NCI-H2081 (cell line): ENCODE measurements at regions not wholly inside any gene's neighbourhood (a gene's known extent, or its start where the extent isn't known, plus 50 kb on each side); places are given as distances from the start of the nearest gene placed in this dataset.
"Not testable (repeated sequence)": the region's sequence is repeated elsewhere in the genome, so short reads cannot be mapped to it uniquely, and the experiment has no call there.

ENCODE experiments used
- DNase-seq, 2 experiments: peaks; one replicate each; lab custom pipeline; 2025; lab: John Stamatoyannopoulos, UW

DNA sequence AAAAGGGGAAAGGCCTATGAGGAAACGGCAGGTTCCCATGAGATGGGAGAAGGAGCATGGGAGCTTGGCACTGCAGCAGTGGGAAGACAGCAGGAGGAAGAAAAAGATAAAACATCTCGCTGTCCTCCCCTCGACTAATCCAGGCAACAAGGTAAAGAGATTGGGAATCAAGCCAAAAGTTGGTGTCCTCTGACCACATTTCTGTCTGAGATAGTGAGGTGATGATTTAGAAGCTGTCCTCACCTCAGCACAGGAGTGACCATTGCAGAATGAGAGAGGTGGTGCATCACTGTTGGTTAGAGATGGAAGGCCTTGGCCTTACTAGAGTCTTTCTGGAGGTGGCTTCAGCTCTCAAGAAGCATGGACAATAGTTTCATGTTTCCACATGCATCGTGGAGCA, 226.6 kb upstream of the CCDC54 start:
- no peak for DNase-seq

DNA sequence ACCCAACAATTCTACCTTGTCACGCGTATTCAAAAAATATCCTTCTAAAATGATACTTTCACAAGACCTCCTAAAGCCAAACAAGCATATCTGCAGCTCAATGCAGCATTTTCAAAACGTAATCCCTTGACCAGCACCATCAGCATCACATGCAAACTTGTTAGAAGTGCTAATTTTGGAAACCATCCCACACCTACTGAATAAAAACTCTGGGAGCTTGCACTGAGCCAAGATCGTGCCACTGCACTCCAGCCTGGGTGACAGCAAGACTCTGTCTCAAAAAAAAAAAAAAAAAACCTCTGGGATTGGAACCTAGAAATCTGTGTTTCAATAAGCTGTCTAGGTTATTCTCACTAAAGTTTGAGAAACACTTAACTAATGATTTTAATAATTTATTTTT, 223.3 kb upstream of the CCDC54 start:
- DNase-seq, result no peak

DNA sequence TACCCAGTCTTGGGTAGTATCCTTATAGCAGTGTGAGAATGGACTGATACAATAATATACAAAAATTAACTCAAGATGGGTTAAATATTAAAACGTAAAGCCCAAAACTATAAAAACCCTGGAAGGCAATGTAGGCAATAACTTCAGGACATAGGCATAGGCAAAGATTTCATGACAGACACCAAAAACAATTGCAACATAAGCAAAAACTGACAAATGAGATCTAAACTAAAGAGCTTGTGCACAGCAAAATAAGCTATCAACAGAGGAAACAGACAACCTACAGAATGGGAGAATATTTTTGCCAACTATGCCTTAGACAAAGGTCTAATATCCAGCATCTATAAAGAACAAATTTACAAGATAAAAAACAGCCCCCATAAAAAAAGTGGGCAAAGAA, 204.8 kb upstream of the CCDC54 start:
- no peak for DNase-seq

- no peak for DNase-seq
Measured at GRCh38 chr3:107184375-107184774, 192.9 kb upstream of the CCDC54 start.

GRCh38 chr3:107188262-107188661, 189.0 kb upstream of the CCDC54 start:
- DNase-seq, result no peak

DNA sequence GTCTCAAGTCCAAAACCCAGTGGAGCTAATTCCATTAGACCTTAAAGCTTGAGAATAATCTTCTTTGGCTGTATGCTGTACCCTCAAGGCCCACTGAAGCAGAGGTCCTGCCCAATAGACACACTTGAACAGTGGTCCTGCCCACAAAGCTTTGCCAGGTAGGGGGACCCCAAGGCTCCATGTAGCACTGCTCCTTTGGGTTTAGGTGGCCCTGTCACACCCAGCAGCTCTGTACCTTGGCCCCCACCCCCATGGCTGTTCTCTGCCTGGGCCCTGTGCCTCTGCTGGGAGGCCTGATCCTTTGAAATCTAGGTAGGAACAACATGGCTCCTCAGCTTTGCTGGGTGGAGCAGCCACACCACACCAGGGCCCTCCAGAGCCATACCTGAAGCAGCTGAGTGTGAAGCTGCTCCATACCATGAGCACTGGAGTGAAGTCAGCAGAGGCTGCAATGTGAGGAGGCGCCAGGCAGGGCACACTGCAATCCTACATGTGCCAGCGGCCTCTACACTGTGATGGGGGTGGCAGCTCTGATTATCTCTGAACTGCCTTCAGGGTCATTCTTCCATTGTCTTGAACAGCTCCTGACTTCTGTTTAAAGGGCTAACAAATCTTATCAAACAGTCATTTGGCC, 188.0 kb upstream of the CCDC54 start:
- no peak for DNase-seq

GRCh38 chr3:107193116-107193515, 184.1 kb upstream of the CCDC54 start:
- DNase-seq, result no peak

DNA sequence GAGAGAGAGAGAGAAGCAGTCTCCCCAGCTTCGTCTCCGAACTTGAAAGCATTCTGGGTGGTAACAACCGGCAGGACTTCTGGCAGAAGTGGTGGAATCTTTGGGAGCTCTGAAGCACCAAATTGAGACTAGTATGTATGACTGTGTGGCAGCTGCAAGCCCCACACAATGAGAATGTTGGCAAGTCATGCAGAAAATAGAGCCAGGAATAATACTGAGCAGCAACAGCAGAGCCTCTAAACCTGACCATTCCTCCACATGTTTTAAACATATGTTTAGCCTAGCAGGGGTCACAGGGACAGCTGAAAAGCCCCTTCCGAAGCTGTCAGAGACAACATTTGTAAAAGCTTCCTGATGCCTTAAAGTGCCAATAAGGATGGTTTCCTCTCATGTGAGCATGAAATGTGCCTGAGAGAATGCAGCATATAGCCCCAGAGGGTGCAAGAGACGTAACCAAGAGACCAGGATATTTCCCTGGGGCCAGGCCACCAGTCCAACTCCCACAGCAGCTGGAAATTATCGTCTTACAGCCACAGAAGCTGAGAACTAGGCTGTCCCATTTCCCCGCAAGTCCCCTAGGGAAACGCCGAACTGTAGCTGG, 178.6 kb upstream of the CCDC54 start:
- DNase-seq, result no peak

DNA sequence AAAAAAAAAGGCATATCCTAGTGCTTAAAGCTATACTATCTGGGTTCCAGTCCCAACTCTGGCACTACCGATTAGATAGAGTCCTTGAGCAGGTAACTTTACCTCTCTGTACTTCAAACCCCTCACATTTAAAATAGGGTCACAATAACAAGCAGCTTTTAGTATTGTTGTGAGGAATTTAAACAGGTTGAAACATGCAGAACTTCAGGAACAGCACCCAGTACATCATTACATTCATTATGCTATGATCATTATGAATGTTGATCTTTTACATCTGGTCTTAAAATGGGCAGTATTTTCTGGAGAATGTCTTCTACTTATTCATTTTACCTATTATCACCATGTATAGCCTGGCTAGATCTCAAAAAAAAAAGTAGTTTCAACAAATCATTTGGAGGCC, 176.1 kb upstream of the CCDC54 start:
- no peak for DNase-seq

- DNase-seq, result not testable (repeated sequence)
Measured at GRCh38 chr3:107202885-107203284, 174.4 kb upstream of the CCDC54 start.

GRCh38 chr3:107204121-107204520, 173.1 kb upstream of the CCDC54 start:
- no peak for DNase-seq

GRCh38 chr3:107205358-107205757, 171.9 kb upstream of the CCDC54 start:
- DNase-seq, result no peak

DNA sequence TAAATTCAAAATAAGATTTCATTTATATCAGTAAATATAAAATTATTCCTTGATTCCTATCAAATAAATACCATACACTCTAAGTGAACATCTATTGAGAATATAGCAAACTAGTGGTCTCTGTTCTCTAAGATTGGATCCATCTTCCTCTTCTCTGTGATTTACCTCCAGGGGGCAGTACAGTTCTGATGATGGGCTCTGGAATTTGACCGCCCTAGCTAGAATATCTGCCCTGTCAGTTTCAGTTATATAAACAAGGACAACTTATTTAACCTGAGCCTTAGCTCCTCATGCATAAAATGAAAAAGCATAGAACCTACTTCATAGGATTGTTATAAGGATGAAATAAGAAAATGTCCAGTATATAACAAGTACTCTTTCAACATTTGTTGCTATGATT, 171.1 kb upstream of the CCDC54 start:
- DNase-seq, result peak in 1 of 2 experiments; percentile 10

DNA sequence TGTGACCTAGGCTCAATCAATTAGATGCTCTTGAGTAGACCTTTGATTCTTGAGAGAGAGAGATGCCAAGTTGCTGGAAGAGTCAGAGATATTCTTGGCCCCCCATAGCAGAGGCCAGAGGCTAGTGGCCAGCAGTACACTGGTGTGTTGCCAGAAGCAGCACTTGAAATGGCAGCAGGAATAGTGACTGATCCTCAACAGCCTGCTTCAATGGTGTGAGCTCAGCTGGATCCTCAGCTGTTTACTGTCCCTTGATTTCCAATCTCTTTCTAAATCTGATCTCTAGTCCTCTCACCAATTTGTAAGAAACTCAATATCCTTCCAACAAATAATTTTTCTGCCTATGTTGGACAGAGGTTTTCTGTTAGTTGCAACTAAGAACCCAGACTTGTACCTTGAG, 170.3 kb upstream of the CCDC54 start:
- no peak for DNase-seq

DNA sequence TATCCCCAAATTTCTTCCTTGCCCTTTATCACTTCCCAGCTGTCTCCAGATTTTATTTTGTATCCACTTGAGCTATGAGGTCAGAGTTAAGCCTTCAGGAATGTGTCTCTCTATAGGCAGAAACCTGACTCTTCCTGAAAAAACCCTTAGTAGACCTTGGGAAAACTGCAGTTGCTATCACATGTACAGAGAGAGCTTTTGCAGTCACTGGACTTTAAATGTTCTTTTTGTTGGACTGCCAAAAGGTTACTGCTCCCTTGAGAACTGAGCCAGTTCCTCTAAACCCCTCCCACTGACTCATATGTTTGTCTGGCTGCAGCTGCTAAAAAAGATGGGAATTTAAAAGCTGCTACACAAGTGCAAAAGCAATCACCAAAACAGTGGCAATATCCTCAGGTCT, 169.1 kb upstream of the CCDC54 start:
- DNase-seq, result peak in 1 of 2 experiments; percentile 3

- no peak for DNase-seq
Measured at GRCh38 chr3:107208796-107209195, 168.4 kb upstream of the CCDC54 start.

GRCh38 chr3:107209302-107209990, 167.8 kb upstream of the CCDC54 start:
- no peak for DNase-seq

- DNase-seq, result no peak
Measured at GRCh38 chr3:107211608-107212007, 165.6 kb upstream of the CCDC54 start.

- DNase-seq, result no peak
Measured at GRCh38 chr3:107212618-107213017, 164.6 kb upstream of the CCDC54 start.

GRCh38 chr3:107213044-107213669, 164.1 kb upstream of the CCDC54 start:
- no peak for DNase-seq

DNA sequence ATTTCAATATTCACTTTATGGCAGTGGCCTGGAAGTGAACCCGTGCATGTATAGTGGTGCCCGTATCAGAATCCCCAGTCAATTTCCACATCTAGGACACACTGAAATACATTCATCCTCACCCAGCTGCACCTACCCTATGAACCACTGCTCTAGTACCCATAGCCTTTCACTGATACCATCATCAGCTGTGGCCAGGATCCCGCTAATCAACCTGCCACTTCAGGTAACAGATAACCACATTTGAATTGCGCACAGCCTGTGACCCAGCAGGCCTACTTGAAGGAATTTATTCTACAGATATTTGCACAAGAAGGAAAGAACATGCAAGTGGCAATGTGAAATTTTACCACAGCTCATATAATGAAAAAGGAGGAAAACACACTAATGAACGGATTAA, 161.0 kb upstream of the CCDC54 start:
- no peak for DNase-seq

DNA sequence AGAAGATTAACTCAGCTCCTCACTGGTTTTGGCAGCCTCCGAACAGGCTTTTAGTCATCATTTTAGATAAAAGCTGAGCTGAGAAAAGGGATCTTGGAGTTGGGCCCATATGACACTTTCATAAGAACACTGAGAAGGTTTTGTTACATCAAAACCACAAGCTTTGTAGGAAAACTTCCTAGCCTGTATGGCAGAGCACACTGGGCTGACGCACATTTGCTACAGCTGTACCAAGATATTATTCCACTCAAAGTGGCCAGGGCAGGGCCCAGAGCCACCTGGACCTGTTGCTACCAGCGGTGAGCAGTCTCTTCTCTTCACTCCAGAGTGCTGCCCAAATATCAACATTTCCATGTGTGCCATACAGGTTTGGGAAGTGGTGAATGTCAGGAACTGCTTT, 160.5 kb upstream of the CCDC54 start:
- no peak for DNase-seq

DNA sequence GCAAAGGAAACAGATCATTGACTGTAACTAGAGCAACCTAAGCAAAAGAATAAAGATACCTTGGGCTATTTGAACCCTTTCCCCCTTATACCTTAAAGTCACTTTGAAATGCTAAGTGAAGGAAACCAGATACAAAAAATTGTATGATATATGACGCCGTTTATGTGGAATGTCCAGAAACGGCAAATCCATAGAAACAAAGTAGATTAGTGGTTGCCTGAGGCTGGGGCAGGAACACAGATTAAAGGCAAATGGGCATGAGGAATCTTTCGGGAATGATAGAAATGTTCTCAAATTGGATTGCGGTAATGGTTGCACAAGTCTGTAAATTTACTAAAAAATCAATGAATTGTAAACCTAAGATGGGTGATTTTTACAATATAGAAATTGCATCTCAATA, 160.1 kb upstream of the CCDC54 start:
- no peak for DNase-seq
